ENCODE measurements at regions not wholly inside any gene's neighbourhood (a gene's known extent, or its start where the extent isn't known, plus 50 kb on each side); places are given as distances from the start of the nearest gene placed in this dataset.

GRCh38 chr15:61501815-61502389 lies 272.8 kb upstream of the RORA start:
- Histone ChIP-seq H3K4me3 (no peak overlapping the region), H3K9me3 (no peaks in the 10 kb centered on the region), H3K4me1 (no peaks in the 10 kb centered on the region), H3K27ac (no peak overlapping the region), H3K27me3 (no peaks in the 10 kb centered on the region), H3K9ac (ENCODE audit: low read depth in 2 of 2, low read length in 2 of 2) (no peak overlapping the region), H3K36me3 (no peaks in the 10 kb centered on the region)
- intact Hi-C loops (cut with DNase I) = no loop called here
- no peak for DNase-seq
- TF ChIP-seq, protein P1, sequence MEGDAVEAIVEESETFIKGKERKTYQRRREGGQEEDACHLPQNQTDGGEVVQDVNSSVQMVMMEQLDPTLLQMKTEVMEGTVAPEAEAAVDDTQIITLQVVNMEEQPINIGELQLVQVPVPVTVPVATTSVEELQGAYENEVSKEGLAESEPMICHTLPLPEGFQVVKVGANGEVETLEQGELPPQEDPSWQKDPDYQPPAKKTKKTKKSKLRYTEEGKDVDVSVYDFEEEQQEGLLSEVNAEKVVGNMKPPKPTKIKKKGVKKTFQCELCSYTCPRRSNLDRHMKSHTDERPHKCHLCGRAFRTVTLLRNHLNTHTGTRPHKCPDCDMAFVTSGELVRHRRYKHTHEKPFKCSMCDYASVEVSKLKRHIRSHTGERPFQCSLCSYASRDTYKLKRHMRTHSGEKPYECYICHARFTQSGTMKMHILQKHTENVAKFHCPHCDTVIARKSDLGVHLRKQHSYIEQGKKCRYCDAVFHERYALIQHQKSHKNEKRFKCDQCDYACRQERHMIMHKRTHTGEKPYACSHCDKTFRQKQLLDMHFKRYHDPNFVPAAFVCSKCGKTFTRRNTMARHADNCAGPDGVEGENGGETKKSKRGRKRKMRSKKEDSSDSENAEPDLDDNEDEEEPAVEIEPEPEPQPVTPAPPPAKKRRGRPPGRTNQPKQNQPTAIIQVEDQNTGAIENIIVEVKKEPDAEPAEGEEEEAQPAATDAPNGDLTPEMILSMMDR (IDR thresholded peaks at IDR 0.05) = no peak

GRCh38 chr15:61500951-61501620 lies 272.0 kb upstream of the RORA start:
- H3K4me3 ChIP-seq = no peak overlapping the region
- no peaks in the 10 kb centered on the region for H3K9me3 ChIP-seq
- no peak overlapping the region for H3K27ac ChIP-seq
- H3K27me3 ChIP-seq = no peaks in the 10 kb centered on the region
- no peaks in the 10 kb centered on the region for H3K4me1 ChIP-seq
- TF ChIP-seq, protein P1 (IDR thresholded peaks at IDR 0.05) = no peak
- H3K36me3 ChIP-seq = no peaks in the 10 kb centered on the region
- H3K9ac ChIP-seq (ENCODE audit: low read depth in 2 of 2, low read length in 2 of 2) = no peak overlapping the region
- intact Hi-C loops (cut with DNase I) = no loop called here
- DNase-seq = no peak

DNA sequence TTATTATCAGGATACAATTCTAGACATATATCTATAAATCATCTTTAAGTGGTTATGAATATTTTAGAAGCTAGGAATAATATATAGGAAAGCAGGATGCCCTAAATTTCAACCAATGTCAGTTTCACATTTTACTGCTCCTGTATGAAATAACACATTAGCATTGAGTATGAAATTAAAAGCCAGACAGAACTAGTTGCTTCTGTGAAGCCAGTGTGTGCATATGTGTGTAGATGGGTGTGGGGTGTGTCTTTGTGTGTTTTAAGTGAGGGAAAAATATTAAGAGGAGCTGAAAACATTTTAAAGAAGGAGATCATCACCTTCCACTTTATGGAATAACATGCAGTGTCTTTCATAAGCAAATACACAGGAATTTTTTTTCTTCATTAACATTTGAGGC lies 271.4 kb upstream of the RORA start:
- H3K9me3 ChIP-seq = no peaks in the 10 kb centered on the region
- intact Hi-C loops (cut with DNase I) = no loop called here
- H3K36me3 ChIP-seq = no peaks in the 10 kb centered on the region
- no peaks in the 10 kb centered on the region for H3K27me3 ChIP-seq
- no peaks in the 10 kb centered on the region for H3K4me1 ChIP-seq
- H3K27ac ChIP-seq = no peak overlapping the region
- TF ChIP-seq, protein P1 (IDR thresholded peaks at IDR 0.05) = no peak
- H3K4me3 ChIP-seq = no peak overlapping the region
- no peak for DNase-seq
- H3K9ac ChIP-seq (ENCODE audit: low read depth in 2 of 2, low read length in 2 of 2) = no peak overlapping the region

GRCh38 chr15:61499376-61499775 lies 270.3 kb upstream of the RORA start:
- intact Hi-C loops (cut with DNase I) = loop anchor here (10.0 kb wide), 1 partner anchor 45 kb away; no protein-coding TSS in a partner anchor
- no peaks in the 10 kb centered on the region for H3K36me3 ChIP-seq
- TF ChIP-seq, protein P1 (IDR thresholded peaks at IDR 0.05) = no peak
- no peak overlapping the region for H3K9ac ChIP-seq (ENCODE audit: low read depth in 2 of 2, low read length in 2 of 2)
- H3K27me3 ChIP-seq = no peaks in the 10 kb centered on the region
- DNase-seq = no peak
- H3K4me3 ChIP-seq = no peak overlapping the region
- H3K27ac ChIP-seq = no peak overlapping the region
- no peaks in the 10 kb centered on the region for H3K9me3 ChIP-seq
- no peaks in the 10 kb centered on the region for H3K4me1 ChIP-seq

DNA sequence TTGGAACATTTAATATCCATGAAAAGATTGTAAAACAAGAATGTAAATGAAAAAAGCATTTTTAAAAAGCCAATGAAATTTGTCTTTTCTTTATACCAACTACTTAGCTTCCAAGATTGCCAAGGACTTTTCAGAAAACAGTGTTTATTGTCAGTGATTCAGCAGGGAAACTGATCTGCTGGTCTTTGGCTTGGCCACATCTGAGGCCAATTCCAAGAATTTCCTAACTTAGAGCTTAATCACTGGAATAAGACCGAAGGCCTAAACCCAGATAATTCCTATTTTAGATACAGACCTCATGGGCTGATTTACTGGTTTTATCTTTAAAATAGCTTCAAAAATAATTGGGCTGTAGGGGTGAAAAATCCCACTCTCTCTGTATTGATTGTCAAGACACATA lies 260.5 kb upstream of the RORA start:
- H3K9ac ChIP-seq (ENCODE audit: low read depth in 2 of 2, low read length in 2 of 2) = no peak overlapping the region
- no peaks in the 10 kb centered on the region for H3K9me3 ChIP-seq
- no peak for DNase-seq
- TF ChIP-seq, protein P1 (IDR thresholded peaks at IDR 0.05) = no peak
- H3K4me3 ChIP-seq = no peak overlapping the region
- no peaks in the 10 kb centered on the region for H3K36me3 ChIP-seq
- no peaks in the 10 kb centered on the region for H3K27me3 ChIP-seq
- no peak overlapping the region for H3K27ac ChIP-seq
- intact Hi-C loops (cut with DNase I) = no loop called here
- no peaks in the 10 kb centered on the region for H3K4me1 ChIP-seq
